ENCODE measurements at regions not wholly inside any gene's neighbourhood (a gene's known extent, or its start where the extent isn't known, plus 50 kb on each side); places are given as distances from the start of the nearest gene placed in this dataset.

- DNase-seq (ENCODE audit: low spot score) (no peak), ATAC-seq (no peak)
- Histone ChIP-seq H3K27me3 (ENCODE audit: insufficient read depth) (no peaks in the 10 kb centered on the region), H4K20me1 (replicated peaks; ENCODE audit: insufficient read depth) (no peaks in the 10 kb centered on the region), H3K4me2 (no peak overlapping the region), H2AFZ (no peak overlapping the region), H3K79me2 (replicated peaks; ENCODE audit: insufficient read depth) (no peaks in the 10 kb centered on the region), H3F3A (replicated peaks; ENCODE audit: low read depth) (no peaks in the 10 kb centered on the region), H3K36me3 (ENCODE audit: insufficient read depth) (no peaks in the 10 kb centered on the region), H3K4me1 (ENCODE audit: insufficient read depth) (no peaks in the 10 kb centered on the region), H3K27ac (ENCODE audit: low read depth) (no peak overlapping the region), H3K9me2 (ENCODE audit: insufficient read depth) (no peaks in the 10 kb centered on the region), H3K4me3 (no peak overlapping the region)
- H3K27me3 Mint-ChIP-seq (ENCODE audit: insufficient read depth, low read depth, poor library complexity) = peaks cover 2% of the 10 kb centered on the region
- no peaks in the 10 kb centered on the region for H3K36me3 Mint-ChIP-seq (ENCODE audit: low read depth)
- H3K4me1 Mint-ChIP-seq = no peaks in the 10 kb centered on the region
- no peaks in the 10 kb centered on the region for H3K9me3 Mint-ChIP-seq
- H3K4me3 Mint-ChIP-seq = no peak overlapping the region
- no peak overlapping the region for H3K27ac Mint-ChIP-seq
- TF ChIP-seq NANOG (IDR thresholded peaks at IDR 0.05; ENCODE audit: borderline replicate concordance) (no peak), REST (IDR thresholded peaks at IDR 0.05; ENCODE audit: unreplicated experiment) (no peak), ZNF331 (CRISPR knock-in tag; IDR thresholded peaks at IDR 0.05; ENCODE audit: low read depth) (no peak), STAT1 (IDR thresholded peaks at IDR 0.05; ENCODE audit: unreplicated experiment) (no peak), ZNF462 (CRISPR knock-in tag; IDR thresholded peaks at IDR 0.05) (no peak), EZH2 (IDR thresholded peaks at IDR 0.05; ENCODE audit: low read depth, unreplicated experiment) (no peak), EZH2phosphoT487 (IDR thresholded peaks at IDR 0.05; ENCODE audit: unreplicated experiment) (no peak), POLR2AphosphoS5 (IDR thresholded peaks at IDR 0.05; ENCODE audit: low read depth) (no peak)
- TF ChIP-seq, protein P1, sequence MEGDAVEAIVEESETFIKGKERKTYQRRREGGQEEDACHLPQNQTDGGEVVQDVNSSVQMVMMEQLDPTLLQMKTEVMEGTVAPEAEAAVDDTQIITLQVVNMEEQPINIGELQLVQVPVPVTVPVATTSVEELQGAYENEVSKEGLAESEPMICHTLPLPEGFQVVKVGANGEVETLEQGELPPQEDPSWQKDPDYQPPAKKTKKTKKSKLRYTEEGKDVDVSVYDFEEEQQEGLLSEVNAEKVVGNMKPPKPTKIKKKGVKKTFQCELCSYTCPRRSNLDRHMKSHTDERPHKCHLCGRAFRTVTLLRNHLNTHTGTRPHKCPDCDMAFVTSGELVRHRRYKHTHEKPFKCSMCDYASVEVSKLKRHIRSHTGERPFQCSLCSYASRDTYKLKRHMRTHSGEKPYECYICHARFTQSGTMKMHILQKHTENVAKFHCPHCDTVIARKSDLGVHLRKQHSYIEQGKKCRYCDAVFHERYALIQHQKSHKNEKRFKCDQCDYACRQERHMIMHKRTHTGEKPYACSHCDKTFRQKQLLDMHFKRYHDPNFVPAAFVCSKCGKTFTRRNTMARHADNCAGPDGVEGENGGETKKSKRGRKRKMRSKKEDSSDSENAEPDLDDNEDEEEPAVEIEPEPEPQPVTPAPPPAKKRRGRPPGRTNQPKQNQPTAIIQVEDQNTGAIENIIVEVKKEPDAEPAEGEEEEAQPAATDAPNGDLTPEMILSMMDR (conservative IDR thresholded peaks at IDR 0.05; ENCODE audit: low read depth in 2 of 2) = no peak
- TF ChIP-seq, protein P2, sequence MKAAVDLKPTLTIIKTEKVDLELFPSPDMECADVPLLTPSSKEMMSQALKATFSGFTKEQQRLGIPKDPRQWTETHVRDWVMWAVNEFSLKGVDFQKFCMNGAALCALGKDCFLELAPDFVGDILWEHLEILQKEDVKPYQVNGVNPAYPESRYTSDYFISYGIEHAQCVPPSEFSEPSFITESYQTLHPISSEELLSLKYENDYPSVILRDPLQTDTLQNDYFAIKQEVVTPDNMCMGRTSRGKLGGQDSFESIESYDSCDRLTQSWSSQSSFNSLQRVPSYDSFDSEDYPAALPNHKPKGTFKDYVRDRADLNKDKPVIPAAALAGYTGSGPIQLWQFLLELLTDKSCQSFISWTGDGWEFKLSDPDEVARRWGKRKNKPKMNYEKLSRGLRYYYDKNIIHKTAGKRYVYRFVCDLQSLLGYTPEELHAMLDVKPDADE (IDR thresholded peaks at IDR 0.05) = no peak
Measured at GRCh38 chr4:137748616-137749015, 216.3 kb upstream of the PCDH18 start.
